NCI-H748 (cell line): ENCODE measurements at regions not wholly inside any gene's neighbourhood (a gene's known extent, or its start where the extent isn't known, plus 50 kb on each side); places are given as distances from the start of the nearest gene placed in this dataset.

Source experiments
- DNase-seq: peaks from one replicate; lab custom pipeline; 2025; ENCODE audit not compliant: unreplicated experiment; lab: John Stamatoyannopoulos, UW

GRCh38 chr6:65816991-65817390 is 110.0 kb upstream of the EYS start:
- DNase-seq = peak; percentile 40

GRCh38 chr6:65814071-65814470 is 107.0 kb upstream of the EYS start:
- no peak for DNase-seq

- no peak for DNase-seq
Observed at GRCh38 chr6:65803186-65803585, 96.2 kb upstream of the EYS start.

GRCh38 chr6:65799389-65799788 is 92.4 kb upstream of the EYS start:
- DNase-seq = peak; percentile 94

- no peak for DNase-seq
Observed at GRCh38 chr6:65798280-65799014, 91.4 kb upstream of the EYS start.

GRCh38 chr6:65790666-65791065 is 83.6 kb upstream of the EYS start:
- no peak for DNase-seq

GRCh38 chr6:65787787-65788186 is 80.8 kb upstream of the EYS start:
- DNase-seq = peak; percentile 71

GRCh38 chr6:65786815-65787214 is 79.8 kb upstream of the EYS start:
- no peak for DNase-seq

- DNase-seq = no peak
Observed at GRCh38 chr6:65780691-65781090, 73.7 kb upstream of the EYS start.

- peak; percentile 30 for DNase-seq
Observed at GRCh38 chr6:65776332-65776731, 69.3 kb upstream of the EYS start.

GRCh38 chr6:65771946-65772345 is 64.9 kb upstream of the EYS start:
- DNase-seq = no peak

GRCh38 chr6:65761890-65762289 is 54.9 kb upstream of the EYS start:
- no peak for DNase-seq

GRCh38 chr6:65760285-65760684 is 53.3 kb upstream of the EYS start:
- peak; percentile 9 for DNase-seq
